Retinal pigment epithelial cell (primary cell): ENCODE measurements at regions not wholly inside any gene's neighbourhood (a gene's known extent, or its start where the extent isn't known, plus 50 kb on each side); places are given as distances from the start of the nearest gene placed in this dataset.

Source experiments
- DNase-seq: peaks from one replicate; pipeline ENCODE4 v3.0.0-alpha.2; 2010; ENCODE audit warnings: low read depth
- H3K4me3 ChIP-seq: 2 replicates; pipeline ENCODE4 v1.5.1; 2011; ENCODE audit warnings: mild to moderate bottlenecking, low read length, control low read depth, moderate library complexity
- TF ChIP-seq, protein P1 (sequence below): conservative IDR thresholded peaks from 2 replicates; pipeline ENCODE4 v1.5.1; 2011; ENCODE audit warnings: low read depth, low read length, control low read depth, inconsistent platforms

DNA sequence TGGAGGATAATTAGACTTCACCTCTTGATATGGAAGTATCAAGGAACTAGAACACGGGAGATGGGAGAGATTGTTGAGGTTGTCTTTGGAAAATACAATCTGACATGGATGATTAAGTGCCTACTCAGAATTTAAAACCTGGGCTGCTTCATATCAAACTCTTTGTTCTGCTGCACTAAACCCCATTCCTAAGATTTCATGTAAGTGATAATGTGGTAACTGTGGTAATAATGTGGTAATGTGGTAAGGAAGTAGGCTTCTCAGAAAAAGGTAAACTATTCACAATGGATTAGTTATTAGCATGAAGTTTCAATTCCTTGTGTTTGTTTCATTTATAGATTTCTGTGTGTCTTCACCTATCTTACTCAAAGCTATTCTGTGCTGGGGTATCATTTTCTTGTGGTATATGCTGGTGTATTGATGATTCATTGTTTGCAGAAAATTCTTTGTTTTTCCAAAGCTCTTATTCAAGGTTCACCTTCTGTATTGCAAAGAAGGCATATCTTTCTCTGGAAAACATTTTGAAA, 129.9 kb upstream of the TAC1 start:
- TF ChIP-seq, protein P1, sequence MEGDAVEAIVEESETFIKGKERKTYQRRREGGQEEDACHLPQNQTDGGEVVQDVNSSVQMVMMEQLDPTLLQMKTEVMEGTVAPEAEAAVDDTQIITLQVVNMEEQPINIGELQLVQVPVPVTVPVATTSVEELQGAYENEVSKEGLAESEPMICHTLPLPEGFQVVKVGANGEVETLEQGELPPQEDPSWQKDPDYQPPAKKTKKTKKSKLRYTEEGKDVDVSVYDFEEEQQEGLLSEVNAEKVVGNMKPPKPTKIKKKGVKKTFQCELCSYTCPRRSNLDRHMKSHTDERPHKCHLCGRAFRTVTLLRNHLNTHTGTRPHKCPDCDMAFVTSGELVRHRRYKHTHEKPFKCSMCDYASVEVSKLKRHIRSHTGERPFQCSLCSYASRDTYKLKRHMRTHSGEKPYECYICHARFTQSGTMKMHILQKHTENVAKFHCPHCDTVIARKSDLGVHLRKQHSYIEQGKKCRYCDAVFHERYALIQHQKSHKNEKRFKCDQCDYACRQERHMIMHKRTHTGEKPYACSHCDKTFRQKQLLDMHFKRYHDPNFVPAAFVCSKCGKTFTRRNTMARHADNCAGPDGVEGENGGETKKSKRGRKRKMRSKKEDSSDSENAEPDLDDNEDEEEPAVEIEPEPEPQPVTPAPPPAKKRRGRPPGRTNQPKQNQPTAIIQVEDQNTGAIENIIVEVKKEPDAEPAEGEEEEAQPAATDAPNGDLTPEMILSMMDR = no peak
- no peak for DNase-seq
- no peak overlapping the region for H3K4me3 ChIP-seq

DNA sequence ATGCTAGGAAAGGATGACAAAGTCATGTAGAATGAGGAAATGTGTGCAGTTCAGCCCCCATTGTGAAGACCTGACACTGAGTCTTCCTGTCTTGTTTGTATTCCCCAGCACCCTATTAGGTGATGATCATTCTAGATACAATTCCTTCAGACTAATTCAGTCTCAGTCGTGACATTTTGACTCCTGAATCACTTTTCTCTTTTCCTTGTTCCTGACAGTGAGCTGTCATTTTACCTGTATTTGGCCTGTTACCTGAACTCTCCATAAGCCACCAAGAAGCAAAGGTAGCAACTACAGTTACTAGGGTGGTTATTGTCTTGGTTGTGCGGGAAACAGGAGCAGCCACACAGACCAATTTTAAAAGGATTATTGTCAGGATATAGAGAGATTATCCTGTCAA, 111.4 kb upstream of the TAC1 start:
- TF ChIP-seq, protein P1 = no peak
- DNase-seq = no peak
- no peak overlapping the region for H3K4me3 ChIP-seq

DNA sequence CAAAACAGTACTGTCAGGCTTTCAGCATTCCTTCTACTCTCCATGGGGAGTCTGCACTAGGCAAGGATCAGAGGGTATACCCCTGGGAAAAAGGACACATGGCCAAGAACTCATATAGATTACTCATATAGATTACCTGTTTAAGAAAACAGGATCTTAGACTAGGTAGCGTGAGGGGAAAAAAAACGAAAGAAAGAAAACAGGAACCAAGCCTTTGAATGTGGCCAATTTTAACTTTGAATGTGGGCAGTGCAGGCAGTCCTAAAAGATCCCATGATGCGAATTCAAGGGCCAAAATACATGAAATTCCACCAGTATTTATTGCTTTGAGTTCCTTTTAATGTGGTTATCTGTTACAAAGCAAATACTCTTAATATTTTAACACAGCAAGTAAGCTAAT, 108.6 kb upstream of the TAC1 start:
- TF ChIP-seq, protein P1 = no peak
- H3K4me3 ChIP-seq = no peak overlapping the region
- no peak for DNase-seq

DNA sequence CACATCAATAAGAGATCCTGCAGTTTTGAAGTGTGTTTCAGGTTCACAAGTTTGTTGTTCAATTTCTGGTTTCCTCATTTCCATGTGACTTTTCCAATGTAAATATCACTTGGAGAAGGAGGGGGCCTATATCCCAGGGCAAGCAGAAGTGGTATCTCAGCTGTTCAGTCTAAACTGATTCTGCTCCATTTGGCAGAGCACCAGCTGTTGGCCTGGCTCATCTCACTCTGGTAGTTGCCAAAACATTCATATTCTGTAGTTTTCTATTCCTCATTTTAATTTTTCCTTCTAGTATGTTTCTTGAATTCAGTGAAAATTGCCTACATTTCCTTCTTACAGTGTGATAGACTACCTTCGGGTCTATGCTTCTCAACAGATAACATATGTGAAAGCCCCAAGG, 101.8 kb upstream of the TAC1 start:
- TF ChIP-seq, protein P1 = no peak
- no peak overlapping the region for H3K4me3 ChIP-seq
- DNase-seq = no peak

DNA sequence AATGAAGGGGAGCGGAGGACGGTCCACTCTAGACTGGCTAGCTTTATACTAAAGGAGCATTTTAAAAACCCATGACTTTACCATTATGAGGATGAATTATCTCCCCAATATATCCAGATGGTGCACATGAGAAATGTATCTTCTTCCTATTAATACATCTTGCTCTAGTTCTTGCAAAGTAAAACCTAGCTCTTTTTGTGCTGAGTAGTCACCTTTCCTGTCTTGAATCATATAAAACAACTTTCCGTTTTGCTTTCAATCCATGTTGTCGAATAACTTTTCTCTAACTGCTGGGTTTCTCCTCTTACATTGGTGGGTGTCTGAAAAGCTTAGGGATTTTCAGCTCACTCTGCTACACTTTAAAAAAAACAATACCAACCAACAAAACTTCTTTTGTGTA, 96.3 kb upstream of the TAC1 start:
- no peak overlapping the region for H3K4me3 ChIP-seq
- TF ChIP-seq, protein P1 = no peak
- DNase-seq = no peak

DNA sequence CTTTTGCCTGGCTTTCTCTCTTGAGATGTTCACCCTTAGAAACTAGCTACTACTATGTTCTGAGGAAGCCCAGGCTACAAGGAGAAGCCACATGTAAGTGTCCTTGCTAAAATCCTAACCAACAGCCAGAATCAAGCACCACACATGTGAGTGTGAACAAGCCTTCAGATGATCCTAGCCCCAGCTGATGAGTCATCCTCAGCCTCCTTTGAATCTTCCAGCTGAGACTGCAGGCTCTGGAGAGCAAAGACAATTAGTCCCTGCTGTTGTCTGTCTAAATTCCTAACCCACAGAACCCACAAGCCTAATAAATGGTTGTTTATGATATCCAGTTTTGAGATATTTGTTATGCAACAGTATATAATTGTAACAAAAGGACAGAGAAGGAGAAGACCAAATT, 92.8 kb upstream of the TAC1 start:
- DNase-seq = no peak
- TF ChIP-seq, protein P1 = no peak
- H3K4me3 ChIP-seq = no peak overlapping the region

DNA sequence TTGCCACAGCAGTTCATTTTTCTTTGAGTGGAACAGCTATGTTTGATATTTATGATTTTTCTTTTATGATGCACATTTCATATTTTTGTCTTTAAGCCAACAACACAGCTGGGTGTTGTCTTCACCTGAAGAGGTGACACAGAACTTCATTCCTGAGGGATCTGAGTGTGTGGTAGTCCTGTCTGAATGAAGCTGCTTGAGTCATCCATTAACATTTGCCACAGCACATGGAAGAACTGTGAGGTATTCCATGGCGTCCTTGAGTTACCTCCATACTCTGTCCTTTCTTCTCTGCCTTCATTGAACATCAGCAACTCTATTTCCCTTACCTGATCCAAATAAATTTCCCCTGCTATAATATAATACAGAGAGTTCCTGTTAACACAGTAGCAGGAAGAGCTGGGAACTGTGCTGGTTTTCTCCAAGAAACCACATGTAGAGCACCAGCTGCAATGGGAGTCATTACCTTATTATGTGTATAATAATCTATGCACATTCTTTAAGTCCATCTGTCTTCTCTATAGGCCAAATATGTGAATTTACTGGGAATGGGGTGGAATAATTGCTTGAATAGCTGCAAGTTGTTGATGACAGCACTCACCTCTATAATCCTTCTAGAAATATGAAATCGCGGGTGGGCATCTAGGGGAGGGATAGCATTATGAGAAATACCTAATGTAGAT, 72.4 kb upstream of the TAC1 start:
- TF ChIP-seq, protein P1 = no peak

More for the DNA sequence above, 72.4 kb upstream of the TAC1 start:
- DNase-seq = no peak
- H3K4me3 ChIP-seq = no peak overlapping the region
